Panc1 (cell line): ENCODE measurements at regions not wholly inside any gene's neighbourhood (a gene's known extent, or its start where the extent isn't known, plus 50 kb on each side); places are given as distances from the start of the nearest gene placed in this dataset.

Experiments
- ATAC-seq: fragments of 200-7000 bp; cut with Tn5 transposase; 2 replicates; pipeline ENCODE4 v1.9.1; 2020; ENCODE audit warnings: mild to moderate bottlenecking, moderate library complexity
- BruUV-seq: library from RNA; stranded (reverse); fragments of 400-500 nt; replicated peaks from 2 replicates; lab custom pipeline; 2021; lab: Mats Ljungman, UMichigan
- CTCF ChIA-PET: fragments of 300-600 bp; sonication (Branson Sonifier 250); formaldehyde crosslinking; loops from one replicate; lab custom pipeline; 2022; ENCODE audit warnings: antibody characterized with exemption; lab: Charles Lee
- POLR2A ChIA-PET: fragments of 300-600 bp; sonication (Branson Sonifier 250); formaldehyde crosslinking; loops from one replicate; lab custom pipeline; 2022; ENCODE audit warnings: antibody characterized with exemption; lab: Charles Lee
- DNase-seq: peaks from one replicate; pipeline ENCODE4 v3.0.0-alpha.2; 2010; ENCODE audit warnings: low read depth, low spot score
- H3K27ac ChIP-seq: 2 replicates; pipeline ENCODE4 v1.5.1; 2011; ENCODE audit warnings: mild to moderate bottlenecking, low read length, inconsistent platforms
- H3K27me3 ChIP-seq: fragments of 200-500 bp; sonication (Bioruptor generic); 2 replicates; pipeline ENCODE4 v1.6.0; 2014; ENCODE audit warnings: low read length, inconsistent platforms; ENCODE audit not compliant: control insufficient read depth, insufficient read depth
- H3K36me3 ChIP-seq: fragments of 200-500 bp; sonication (Bioruptor generic); 2 replicates; pipeline ENCODE4 v1.5.1; 2014; ENCODE audit warnings: inconsistent platforms, mild to moderate bottlenecking, low read length, moderate library complexity; ENCODE audit not compliant: control insufficient read depth, insufficient read depth
- H3K4me1 ChIP-seq: 2 replicates; pipeline ENCODE4 v1.5.1; 2011; ENCODE audit warnings: inconsistent platforms, mild to moderate bottlenecking, low read length, moderate library complexity; ENCODE audit not compliant: control insufficient read depth, insufficient read depth
- H3K4me3 ChIP-seq, 2 experiments: 2 replicates each; pipeline ENCODE4 v1.5.1; 2011 to 2012; ENCODE audit warnings: low read depth in 2 of 2, low read length in 2 of 2, mild to moderate bottlenecking in 2 of 2, inconsistent platforms in 1 of 2, moderate library complexity in 1 of 2
- H3K9me3 ChIP-seq: fragments of 200-500 bp; sonication (Bioruptor generic); 2 replicates; pipeline ENCODE4 v1.5.1; 2014; ENCODE audit warnings: low read depth, mild to moderate bottlenecking, inconsistent platforms, low read length, moderate library complexity; ENCODE audit not compliant: control insufficient read depth, insufficient read depth
- POLR2AphosphoS5 ChIP-seq: IDR thresholded peaks from 2 replicates; pipeline ENCODE4 v1.6.1; 2012; ENCODE audit warnings: mild to moderate bottlenecking, low read depth, low read length, moderate library complexity
- SIN3A ChIP-seq: IDR thresholded peaks from 2 replicates; pipeline ENCODE4 v1.6.1; 2012; ENCODE audit warnings: low read depth, mild to moderate bottlenecking, low read length, moderate library complexity, borderline replicate concordance; ENCODE audit not compliant: insufficient read depth
- TCF7L2 ChIP-seq: IDR thresholded peaks from 2 replicates; pipeline ENCODE4 v1.6.1; 2011; ENCODE audit warnings: mild to moderate bottlenecking, low read depth, low read length, inconsistent platforms
- in situ Hi-C: cut with HindIII; loops from 2 replicates; pipeline ENCODE4 v1.10.0; 2016; ENCODE audit warnings: low sequenced_read_pairs, low pct_unique_long_range_greater_than_20kb
- intact Hi-C: fragments of 100-400 bp; cut with micrococcal nuclease; formaldehyde crosslinking; loops from one replicate; pipeline ENCODE4 v1.10.0; 2022; ENCODE audit not compliant: unreplicated experiment
- TF ChIP-seq, protein P1 (sequence below): fragments of 450-650 bp; IDR thresholded peaks from 2 replicates; pipeline ENCODE4 v1.5.1; 2017; ENCODE audit warnings: mild to moderate bottlenecking
- TF ChIP-seq, protein P2 (sequence below), 2 experiments: IDR thresholded peaks; 2 replicates each; pipeline ENCODE4 v1.6.1; 2011 to 2012; ENCODE audit warnings: low read depth in 2 of 2, control low read depth in 1 of 2, low read length in 1 of 2, mild to moderate bottlenecking in 1 of 2, moderate library complexity in 1 of 2; ENCODE audit not compliant: insufficient read depth in 1 of 2

DNA sequence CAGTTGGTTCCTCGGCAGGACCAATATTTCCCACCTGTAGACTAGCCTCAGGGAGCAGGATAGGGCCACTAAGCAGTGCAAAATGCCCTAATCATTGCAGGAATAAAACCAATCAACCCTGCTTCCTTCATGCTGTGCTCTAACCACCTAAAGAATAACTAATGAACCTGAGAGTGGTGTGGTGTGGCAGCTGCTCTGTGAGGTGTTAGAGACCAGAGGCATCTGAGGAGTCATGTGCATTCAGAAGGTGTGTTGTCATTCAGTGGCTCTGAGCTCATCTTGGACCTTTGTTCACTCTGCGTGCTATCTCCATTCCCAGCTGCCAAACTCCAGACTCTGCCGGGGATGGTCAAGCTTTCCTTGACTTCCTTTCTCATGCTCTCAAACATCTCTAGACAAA is 136.7 kb upstream of the EGLN3 start:
- TF ChIP-seq POLR2AphosphoS5 = no peak
- no peak for TF ChIP-seq SIN3A
- TF ChIP-seq, protein P1, sequence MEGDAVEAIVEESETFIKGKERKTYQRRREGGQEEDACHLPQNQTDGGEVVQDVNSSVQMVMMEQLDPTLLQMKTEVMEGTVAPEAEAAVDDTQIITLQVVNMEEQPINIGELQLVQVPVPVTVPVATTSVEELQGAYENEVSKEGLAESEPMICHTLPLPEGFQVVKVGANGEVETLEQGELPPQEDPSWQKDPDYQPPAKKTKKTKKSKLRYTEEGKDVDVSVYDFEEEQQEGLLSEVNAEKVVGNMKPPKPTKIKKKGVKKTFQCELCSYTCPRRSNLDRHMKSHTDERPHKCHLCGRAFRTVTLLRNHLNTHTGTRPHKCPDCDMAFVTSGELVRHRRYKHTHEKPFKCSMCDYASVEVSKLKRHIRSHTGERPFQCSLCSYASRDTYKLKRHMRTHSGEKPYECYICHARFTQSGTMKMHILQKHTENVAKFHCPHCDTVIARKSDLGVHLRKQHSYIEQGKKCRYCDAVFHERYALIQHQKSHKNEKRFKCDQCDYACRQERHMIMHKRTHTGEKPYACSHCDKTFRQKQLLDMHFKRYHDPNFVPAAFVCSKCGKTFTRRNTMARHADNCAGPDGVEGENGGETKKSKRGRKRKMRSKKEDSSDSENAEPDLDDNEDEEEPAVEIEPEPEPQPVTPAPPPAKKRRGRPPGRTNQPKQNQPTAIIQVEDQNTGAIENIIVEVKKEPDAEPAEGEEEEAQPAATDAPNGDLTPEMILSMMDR = no peak
- no peak for TF ChIP-seq TCF7L2
- TF ChIP-seq, protein P2, sequence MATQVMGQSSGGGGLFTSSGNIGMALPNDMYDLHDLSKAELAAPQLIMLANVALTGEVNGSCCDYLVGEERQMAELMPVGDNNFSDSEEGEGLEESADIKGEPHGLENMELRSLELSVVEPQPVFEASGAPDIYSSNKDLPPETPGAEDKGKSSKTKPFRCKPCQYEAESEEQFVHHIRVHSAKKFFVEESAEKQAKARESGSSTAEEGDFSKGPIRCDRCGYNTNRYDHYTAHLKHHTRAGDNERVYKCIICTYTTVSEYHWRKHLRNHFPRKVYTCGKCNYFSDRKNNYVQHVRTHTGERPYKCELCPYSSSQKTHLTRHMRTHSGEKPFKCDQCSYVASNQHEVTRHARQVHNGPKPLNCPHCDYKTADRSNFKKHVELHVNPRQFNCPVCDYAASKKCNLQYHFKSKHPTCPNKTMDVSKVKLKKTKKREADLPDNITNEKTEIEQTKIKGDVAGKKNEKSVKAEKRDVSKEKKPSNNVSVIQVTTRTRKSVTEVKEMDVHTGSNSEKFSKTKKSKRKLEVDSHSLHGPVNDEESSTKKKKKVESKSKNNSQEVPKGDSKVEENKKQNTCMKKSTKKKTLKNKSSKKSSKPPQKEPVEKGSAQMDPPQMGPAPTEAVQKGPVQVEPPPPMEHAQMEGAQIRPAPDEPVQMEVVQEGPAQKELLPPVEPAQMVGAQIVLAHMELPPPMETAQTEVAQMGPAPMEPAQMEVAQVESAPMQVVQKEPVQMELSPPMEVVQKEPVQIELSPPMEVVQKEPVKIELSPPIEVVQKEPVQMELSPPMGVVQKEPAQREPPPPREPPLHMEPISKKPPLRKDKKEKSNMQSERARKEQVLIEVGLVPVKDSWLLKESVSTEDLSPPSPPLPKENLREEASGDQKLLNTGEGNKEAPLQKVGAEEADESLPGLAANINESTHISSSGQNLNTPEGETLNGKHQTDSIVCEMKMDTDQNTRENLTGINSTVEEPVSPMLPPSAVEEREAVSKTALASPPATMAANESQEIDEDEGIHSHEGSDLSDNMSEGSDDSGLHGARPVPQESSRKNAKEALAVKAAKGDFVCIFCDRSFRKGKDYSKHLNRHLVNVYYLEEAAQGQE (IDR thresholded peaks at IDR 0.05; ENCODE audit: insufficient read depth in 1 of 2, low read depth in 2 of 2, low read length in 1 of 2) = no peak
- in situ Hi-C loops = no loop called here
- H3K36me3 ChIP-seq = no peaks in the 10 kb centered on the region; the same call in 1 of the 2 replicates
- no peaks in the 10 kb centered on the region for H3K27me3 ChIP-seq
- BruUV-seq = no TSS peak
- no peak overlapping the region for H3K4me3 ChIP-seq
- H3K4me1 ChIP-seq = peaks cover 1% of the 10 kb centered on the region
- CTCF ChIA-PET = no interaction called here
- intact Hi-C loops = no loop called here
- no peaks in the 10 kb centered on the region for H3K9me3 ChIP-seq
- DNase-seq = no peak
- H3K27ac ChIP-seq = no peak overlapping the region
- no peak for ATAC-seq
- POLR2A ChIA-PET = interaction anchor here (0.7 kb wide), 1 partner anchor 137 kb away, joined by 3 read pairs; no protein-coding TSS in a partner anchor

DNA sequence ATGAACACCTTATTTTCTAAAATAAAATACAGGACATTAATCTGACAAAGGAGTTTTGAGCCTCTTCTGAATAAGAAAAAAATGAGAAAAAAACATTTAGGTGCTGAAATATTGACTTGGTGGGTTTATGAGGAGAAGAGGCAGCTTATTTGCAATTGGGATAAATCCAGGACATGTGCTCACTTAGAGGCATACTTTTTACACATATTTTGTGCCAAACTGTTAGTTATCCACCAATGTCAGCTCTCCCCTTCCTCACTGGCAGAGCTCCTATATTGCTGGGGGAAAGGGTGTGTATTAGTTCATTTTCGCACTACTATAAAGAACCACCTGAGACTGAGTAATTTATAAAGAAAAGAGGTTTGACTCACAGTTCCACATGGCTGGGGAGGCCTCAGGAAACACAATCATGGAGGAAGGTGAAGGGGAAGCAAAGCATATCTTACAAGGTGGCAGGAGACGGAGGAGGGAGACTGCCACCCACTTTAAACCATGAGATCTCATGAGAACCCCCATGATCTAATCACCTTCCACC is 135.4 kb upstream of the EGLN3 start:
- no TSS peak for BruUV-seq
- intact Hi-C loops (no loop called here), in situ Hi-C loops (no loop called here)
- H3K9me3 ChIP-seq = no peaks in the 10 kb centered on the region
- TF ChIP-seq TCF7L2 = no peak
- TF ChIP-seq, protein P2 (IDR thresholded peaks at IDR 0.05; ENCODE audit: insufficient read depth in 1 of 2, low read depth in 2 of 2, low read length in 1 of 2) = no peak
- TF ChIP-seq, protein P1 = no peak
- no peak for TF ChIP-seq SIN3A
- TF ChIP-seq POLR2AphosphoS5 = no peak
- DNase-seq = no peak
- H3K27me3 ChIP-seq = no peaks in the 10 kb centered on the region
- ChIA-PET CTCF (no interaction called here), POLR2A (no interaction called here)
- peaks cover 4% of the 10 kb centered on the region for H3K4me1 ChIP-seq
- H3K4me3 ChIP-seq = no peak overlapping the region
- H3K27ac ChIP-seq = no peak overlapping the region
- no peaks in the 10 kb centered on the region; the same call in 1 of the 2 replicates for H3K36me3 ChIP-seq
- ATAC-seq = no peak
